ENCODE measurements at regions not wholly inside any gene's neighbourhood (a gene's known extent, or its start where the extent isn't known, plus 50 kb on each side); places are given as distances from the start of the nearest gene placed in this dataset.
"Not testable (repeated sequence)": the region's sequence is repeated elsewhere in the genome, so short reads cannot be mapped to it uniquely, and the experiment has no call there.

DNA sequence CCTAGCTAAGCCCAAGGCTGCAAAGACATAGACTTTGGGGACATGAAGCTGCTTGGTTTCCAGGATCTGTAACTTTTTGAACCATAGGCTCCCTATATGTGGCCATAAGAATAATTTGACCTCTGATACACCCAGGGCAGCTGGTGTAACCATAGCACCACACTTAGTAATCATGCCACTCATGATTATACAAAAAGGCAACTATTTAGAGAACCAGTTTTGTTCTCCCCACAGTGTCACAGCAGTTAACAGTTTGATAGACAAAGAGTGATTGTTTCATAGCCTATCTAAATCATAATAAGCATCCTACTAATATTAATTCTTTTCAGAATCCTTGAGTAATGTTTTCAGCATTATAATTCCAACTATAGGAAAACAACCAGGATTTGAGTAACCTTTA, 334.9 kb downstream of the NEK10 start:
- Histone ChIP-seq H3K4me1 (ENCODE audit: control insufficient read depth, insufficient read depth, low read length) (no peaks in the 10 kb centered on the region), H3K36me3 (ENCODE audit: control insufficient read depth, insufficient read depth, low read length) (no peaks in the 10 kb centered on the region), H3K4me3 (ENCODE audit: low read length) (no peak overlapping the region), H3K27me3 (ENCODE audit: control insufficient read depth, insufficient read depth, low read length) (no peaks in the 10 kb centered on the region), H3K9me3 (ENCODE audit: control insufficient read depth, low read depth, low read length) (no peaks in the 10 kb centered on the region), H3K27ac (ENCODE audit: low read length) (no peak overlapping the region)
- DNase-seq, result no peak

- no peak overlapping the region for H3K27ac ChIP-seq (ENCODE audit: low read length)
- H3K27me3 ChIP-seq (ENCODE audit: control insufficient read depth, insufficient read depth, low read length), result no peaks in the 10 kb centered on the region
- H3K36me3 ChIP-seq (ENCODE audit: control insufficient read depth, insufficient read depth, low read length), result no peaks in the 10 kb centered on the region
- no peaks in the 10 kb centered on the region for H3K4me1 ChIP-seq (ENCODE audit: control insufficient read depth, insufficient read depth, low read length)
- no peaks in the 10 kb centered on the region for H3K9me3 ChIP-seq (ENCODE audit: control insufficient read depth, low read depth, low read length)
- no peak for DNase-seq
- H3K4me3 ChIP-seq (ENCODE audit: low read length), result no peak overlapping the region
These were observed 328.5 kb downstream of the NEK10 start for GRCh38 chr3:27040674-27041073.

DNA sequence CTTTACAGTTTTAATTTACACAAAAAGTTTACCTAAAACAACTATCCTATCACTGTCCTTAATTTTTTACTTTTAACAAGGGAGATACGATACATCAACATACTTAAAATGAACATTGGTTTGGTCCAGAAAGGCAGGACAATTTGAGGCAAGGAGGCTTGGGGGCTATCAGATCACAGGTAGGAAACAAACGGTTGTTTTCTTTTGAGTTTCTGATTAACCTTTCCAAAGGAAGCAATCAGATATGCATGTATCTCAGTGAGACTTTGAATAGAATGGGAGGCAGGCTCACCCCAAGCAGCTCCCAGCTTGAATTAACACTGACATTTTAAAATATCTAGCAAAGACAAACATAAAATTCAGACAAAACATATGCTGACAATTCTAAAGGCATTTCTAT, 326.6 kb downstream of the NEK10 start:
- H3K36me3 ChIP-seq (ENCODE audit: control insufficient read depth, insufficient read depth, low read length); DNase-seq; H3K4me3 ChIP-seq (ENCODE audit: low read length); H3K27me3 ChIP-seq (ENCODE audit: control insufficient read depth, insufficient read depth, low read length); H3K9me3 ChIP-seq (ENCODE audit: control insufficient read depth, low read depth, low read length); H3K27ac ChIP-seq (ENCODE audit: low read length); H3K4me1 ChIP-seq (ENCODE audit: control insufficient read depth, insufficient read depth, low read length): not testable (repeated sequence)
- WGBS (ENCODE audit: insufficient coverage, low lambda C conversion rate), result 78% methylated on average over 1 of the region's 2 CpGs

DNA sequence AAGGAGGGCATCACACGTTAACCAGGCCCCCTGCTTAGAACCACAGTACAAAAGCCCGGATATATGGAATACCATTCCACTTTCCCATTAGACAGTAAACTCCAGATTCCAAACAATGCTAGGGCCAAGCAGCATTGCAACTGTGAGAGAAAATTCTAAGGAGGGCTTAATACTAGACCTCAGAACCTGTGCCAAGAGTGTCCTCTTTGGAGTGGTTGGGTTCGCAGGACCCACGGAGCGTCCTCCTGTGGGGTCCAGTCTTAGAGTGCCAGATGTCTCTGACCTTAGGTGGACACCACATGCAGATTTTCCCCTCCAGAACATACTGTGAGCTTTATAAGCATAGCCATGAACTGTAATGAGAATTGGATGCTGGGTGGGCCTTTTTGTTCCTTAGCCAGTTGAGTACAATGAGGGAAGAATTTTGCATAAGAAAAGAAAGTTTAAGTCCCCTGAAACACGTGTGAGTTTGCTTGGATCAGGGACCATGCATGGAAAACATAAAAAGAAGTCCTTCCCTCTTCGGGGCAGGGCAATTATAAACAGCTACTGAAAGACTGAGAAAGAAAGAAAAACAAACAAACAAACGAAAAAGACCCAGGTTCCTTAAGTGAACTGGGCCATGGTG, 325.7 kb downstream of the NEK10 start:
- no peak overlapping the region for H3K4me3 ChIP-seq (ENCODE audit: low read length)
- 60% methylated on average over 4 of the region's 8 CpGs for WGBS (ENCODE audit: insufficient coverage, low lambda C conversion rate)
- no peaks in the 10 kb centered on the region for H3K9me3 ChIP-seq (ENCODE audit: control insufficient read depth, low read depth, low read length)
- H3K27ac ChIP-seq (ENCODE audit: low read length), result no peak overlapping the region
- H3K4me1 ChIP-seq (ENCODE audit: control insufficient read depth, insufficient read depth, low read length), result no peaks in the 10 kb centered on the region
- DNase-seq, result no peak
- H3K27me3 ChIP-seq (ENCODE audit: control insufficient read depth, insufficient read depth, low read length), result no peaks in the 10 kb centered on the region
- no peaks in the 10 kb centered on the region for H3K36me3 ChIP-seq (ENCODE audit: control insufficient read depth, insufficient read depth, low read length)

- Histone ChIP-seq H3K27me3 (ENCODE audit: control insufficient read depth, insufficient read depth, low read length) (no peaks in the 10 kb centered on the region), H3K4me1 (ENCODE audit: control insufficient read depth, insufficient read depth, low read length) (no peaks in the 10 kb centered on the region), H3K9me3 (ENCODE audit: control insufficient read depth, low read depth, low read length) (no peaks in the 10 kb centered on the region), H3K27ac (ENCODE audit: low read length) (no peak overlapping the region), H3K36me3 (ENCODE audit: control insufficient read depth, insufficient read depth, low read length) (no peaks in the 10 kb centered on the region), H3K4me3 (ENCODE audit: low read length) (no peak overlapping the region)
- DNase-seq, result no peak
- 50% methylated on average over 1 of the region's 2 CpGs for WGBS (ENCODE audit: insufficient coverage, low lambda C conversion rate)
These were observed 324.2 kb downstream of the NEK10 start for GRCh38 chr3:27044931-27045481.

DNA sequence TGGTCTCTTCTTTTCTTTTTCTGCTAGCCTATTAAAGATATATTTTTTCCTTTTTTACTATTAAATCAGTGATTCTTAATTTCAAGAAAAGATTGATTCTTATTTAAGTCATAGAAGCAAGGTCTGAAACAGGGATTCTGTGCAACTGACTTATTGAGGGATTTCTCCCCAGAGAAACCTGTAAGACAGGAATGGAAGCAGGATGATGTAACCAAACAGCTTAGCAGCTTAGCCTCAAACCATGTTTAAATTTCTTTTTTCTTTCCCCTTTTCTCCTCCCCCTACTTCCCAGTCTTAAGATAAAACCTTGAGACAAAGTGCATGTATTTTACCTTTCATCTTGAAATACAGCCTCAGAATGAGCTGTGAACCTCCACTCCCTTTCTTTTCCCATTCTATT, 322.8 kb downstream of the NEK10 start:
- H3K9me3 ChIP-seq (ENCODE audit: control insufficient read depth, low read depth, low read length), result no peaks in the 10 kb centered on the region
- H3K4me1 ChIP-seq (ENCODE audit: control insufficient read depth, insufficient read depth, low read length), result no peaks in the 10 kb centered on the region
- H3K36me3 ChIP-seq (ENCODE audit: control insufficient read depth, insufficient read depth, low read length), result no peaks in the 10 kb centered on the region
- no peaks in the 10 kb centered on the region for H3K27me3 ChIP-seq (ENCODE audit: control insufficient read depth, insufficient read depth, low read length)
- H3K27ac ChIP-seq (ENCODE audit: low read length), result no peak overlapping the region
- H3K4me3 ChIP-seq (ENCODE audit: low read length), result no peak overlapping the region
- DNase-seq, result no peak

- H3K27me3 ChIP-seq (ENCODE audit: control insufficient read depth, insufficient read depth, low read length), result no peaks in the 10 kb centered on the region
- H3K27ac ChIP-seq (ENCODE audit: low read length), result no peak overlapping the region
- 50% methylated on average over 1 of the region's 2 CpGs for WGBS (ENCODE audit: insufficient coverage, low lambda C conversion rate)
- H3K9me3 ChIP-seq (ENCODE audit: control insufficient read depth, low read depth, low read length), result no peaks in the 10 kb centered on the region
- DNase-seq, result no peak
- no peaks in the 10 kb centered on the region for H3K4me1 ChIP-seq (ENCODE audit: control insufficient read depth, insufficient read depth, low read length)
- no peak overlapping the region for H3K4me3 ChIP-seq (ENCODE audit: low read length)
- H3K36me3 ChIP-seq (ENCODE audit: control insufficient read depth, insufficient read depth, low read length), result no peaks in the 10 kb centered on the region
These were observed 319.4 kb downstream of the NEK10 start for GRCh38 chr3:27049792-27050191.

- WGBS (ENCODE audit: insufficient coverage, low lambda C conversion rate), result no CpG with 5 or more reads among the region's 3 CpGs
- not testable (repeated sequence) for H3K9me3 ChIP-seq (ENCODE audit: control insufficient read depth, low read depth, low read length); DNase-seq
These were observed 317.7 kb downstream of the NEK10 start for GRCh38 chr3:27051527-27051926.

GRCh38 chr3:27056326-27056725, 312.9 kb downstream of the NEK10 start:
- no peaks in the 10 kb centered on the region for H3K9me3 ChIP-seq (ENCODE audit: control insufficient read depth, low read depth, low read length)
- DNase-seq, result no peak
- H3K4me3 ChIP-seq (ENCODE audit: low read length), result no peak overlapping the region
- H3K4me1 ChIP-seq (ENCODE audit: control insufficient read depth, insufficient read depth, low read length), result no peaks in the 10 kb centered on the region
- WGBS (ENCODE audit: insufficient coverage, low lambda C conversion rate), result 90% methylated on average over 2 of the region's 2 CpGs
- H3K27me3 ChIP-seq (ENCODE audit: control insufficient read depth, insufficient read depth, low read length), result no peaks in the 10 kb centered on the region
- no peaks in the 10 kb centered on the region for H3K36me3 ChIP-seq (ENCODE audit: control insufficient read depth, insufficient read depth, low read length)
- H3K27ac ChIP-seq (ENCODE audit: low read length), result no peak overlapping the region

More at GRCh38 chr3:27051527-27051926, 317.7 kb downstream of the NEK10 start:
- H3K36me3 ChIP-seq (ENCODE audit: control insufficient read depth, insufficient read depth, low read length); H3K4me1 ChIP-seq (ENCODE audit: control insufficient read depth, insufficient read depth, low read length); H3K4me3 ChIP-seq (ENCODE audit: low read length); H3K27ac ChIP-seq (ENCODE audit: low read length); H3K27me3 ChIP-seq (ENCODE audit: control insufficient read depth, insufficient read depth, low read length): not testable (repeated sequence)

- Histone ChIP-seq H3K27me3 (ENCODE audit: control insufficient read depth, insufficient read depth, low read length) (no peaks in the 10 kb centered on the region), H3K27ac (ENCODE audit: low read length) (no peak overlapping the region)
These were observed 309.7 kb downstream of the NEK10 start for GRCh38 chr3:27059489-27059888.

More at GRCh38 chr3:27059489-27059888, 309.7 kb downstream of the NEK10 start:
- Histone ChIP-seq H3K36me3 (ENCODE audit: control insufficient read depth, insufficient read depth, low read length) (no peaks in the 10 kb centered on the region), H3K9me3 (ENCODE audit: control insufficient read depth, low read depth, low read length) (no peaks in the 10 kb centered on the region), H3K4me1 (ENCODE audit: control insufficient read depth, insufficient read depth, low read length) (no peaks in the 10 kb centered on the region), H3K4me3 (ENCODE audit: low read length) (no peak overlapping the region)
- DNase-seq, result no peak
